Dendritic cell treated with granulocyte-macrophage colony-stimulating factor and Interleukin-4, amounts not matched to agents 40 ng/mL and 50 ng/mL, for 4 days (primary cell): ENCODE measurements at regions not wholly inside any gene's neighbourhood (a gene's known extent, or its start where the extent isn't known, plus 50 kb on each side); places are given as distances from the start of the nearest gene placed in this dataset.

Experiments
- H3K27ac Mint-ChIP-seq: one replicate; pipeline ENCODE4 v1.8.0; 2022; ENCODE audit warnings: mild to moderate bottlenecking, mixed read lengths
- H3K27me3 Mint-ChIP-seq: one replicate; pipeline ENCODE4 v1.8.0; 2022; ENCODE audit warnings: mild to moderate bottlenecking, mixed read lengths
- H3K36me3 Mint-ChIP-seq: one replicate; pipeline ENCODE4 v1.8.0; 2022; ENCODE audit warnings: low read depth, mixed read lengths
- H3K4me1 Mint-ChIP-seq: one replicate; pipeline ENCODE4 v1.8.0; 2022; ENCODE audit warnings: low read depth, mixed read lengths
- H3K4me3 Mint-ChIP-seq: one replicate; pipeline ENCODE4 v1.8.0; 2022; ENCODE audit warnings: mild to moderate bottlenecking, moderate library complexity, mixed read lengths
- H3K9me3 Mint-ChIP-seq: one replicate; pipeline ENCODE4 v1.8.0; 2022; ENCODE audit warnings: mixed read lengths
- intact Hi-C: fragments of 100-400 bp; cut with micrococcal nuclease; formaldehyde crosslinking; loops from one replicate; pipeline ENCODE4 v1.15.0; 2022

DNA sequence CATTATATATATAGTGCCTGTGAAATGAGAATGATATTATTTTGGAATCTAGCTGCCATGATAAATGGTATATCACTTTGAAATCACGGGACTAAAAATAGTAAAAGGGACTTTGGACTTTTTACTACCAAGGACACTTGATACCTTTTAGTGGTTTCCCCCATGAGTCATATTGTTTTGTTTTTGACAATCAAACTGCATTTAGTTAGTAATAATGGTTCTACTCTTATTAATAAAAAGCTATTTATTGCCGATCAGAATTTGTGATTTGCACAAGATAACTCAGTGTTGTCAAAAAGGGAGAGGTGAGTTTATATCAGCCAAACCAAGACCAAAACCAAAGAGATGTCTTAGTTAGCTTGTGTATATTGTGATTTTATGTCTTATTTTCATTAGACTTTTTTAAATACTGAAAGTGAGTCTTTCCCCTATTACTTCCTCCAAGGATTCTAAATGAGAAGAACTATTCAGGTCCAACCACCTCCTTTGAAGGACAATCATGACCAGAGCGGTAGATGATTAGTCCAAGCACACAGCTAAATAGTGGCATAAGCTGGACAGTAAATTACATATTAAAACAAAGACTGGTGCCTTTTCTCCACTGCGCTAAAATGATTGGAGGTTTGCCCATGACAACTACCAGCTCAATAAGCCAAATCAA, 281.7 kb upstream of the ESRRG start:
- Mint-ChIP-seq H3K27me3 (no peaks in the 10 kb centered on the region), H3K27ac (no peak overlapping the region), H3K4me1 (no peaks in the 10 kb centered on the region), H3K36me3 (no peaks in the 10 kb centered on the region), H3K4me3 (no peak overlapping the region), H3K9me3 (no peaks in the 10 kb centered on the region)
- intact Hi-C loops, result no loop called here

DNA sequence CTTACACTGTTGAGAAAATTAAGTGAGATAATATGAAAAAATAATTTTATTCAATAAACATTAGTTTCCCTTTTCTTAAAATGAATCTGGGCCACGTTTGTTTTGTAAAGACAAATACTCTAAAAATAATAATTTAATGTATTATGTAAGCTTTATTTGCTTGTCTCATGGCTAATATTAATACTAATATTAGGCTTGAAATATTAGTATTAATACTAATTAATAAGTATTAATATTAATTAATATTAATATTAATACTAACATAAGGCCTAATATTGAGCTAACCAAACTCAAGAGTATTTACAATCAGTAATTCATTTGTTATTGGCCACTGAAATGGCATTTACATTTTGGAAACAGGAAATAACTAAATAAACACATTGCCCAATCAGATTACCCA, 280.1 kb upstream of the ESRRG start:
- H3K36me3 Mint-ChIP-seq, result no peaks in the 10 kb centered on the region
- H3K4me1 Mint-ChIP-seq, result no peaks in the 10 kb centered on the region
- H3K27ac Mint-ChIP-seq, result no peak overlapping the region
- intact Hi-C loops, result no loop called here
- H3K9me3 Mint-ChIP-seq, result no peaks in the 10 kb centered on the region
- H3K4me3 Mint-ChIP-seq, result no peak overlapping the region
- H3K27me3 Mint-ChIP-seq, result no peaks in the 10 kb centered on the region

DNA sequence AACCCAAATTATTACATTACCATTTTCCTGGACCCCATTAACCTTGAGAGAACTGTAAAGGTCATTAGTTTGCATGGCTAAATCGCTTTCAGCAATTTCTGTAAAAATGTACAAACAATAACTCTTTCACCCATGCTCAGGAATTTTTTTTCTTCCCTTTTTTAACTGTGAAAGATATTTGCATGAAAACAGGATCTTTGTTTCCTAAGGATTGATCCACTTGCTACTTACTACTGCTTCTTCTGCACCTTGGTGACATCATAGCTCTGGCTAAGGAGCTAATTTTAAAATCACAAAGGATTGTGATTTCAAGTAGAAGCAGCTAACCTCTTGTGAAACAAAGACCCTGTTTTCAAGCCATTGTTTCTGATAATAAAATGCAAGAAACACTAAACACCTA, 274.6 kb upstream of the ESRRG start:
- intact Hi-C loops, result no loop called here
- no peaks in the 10 kb centered on the region for H3K36me3 Mint-ChIP-seq
- H3K27me3 Mint-ChIP-seq, result no peaks in the 10 kb centered on the region
- H3K4me1 Mint-ChIP-seq, result no peaks in the 10 kb centered on the region
- H3K4me3 Mint-ChIP-seq, result no peak overlapping the region
- no peaks in the 10 kb centered on the region for H3K9me3 Mint-ChIP-seq
- no peak overlapping the region for H3K27ac Mint-ChIP-seq

DNA sequence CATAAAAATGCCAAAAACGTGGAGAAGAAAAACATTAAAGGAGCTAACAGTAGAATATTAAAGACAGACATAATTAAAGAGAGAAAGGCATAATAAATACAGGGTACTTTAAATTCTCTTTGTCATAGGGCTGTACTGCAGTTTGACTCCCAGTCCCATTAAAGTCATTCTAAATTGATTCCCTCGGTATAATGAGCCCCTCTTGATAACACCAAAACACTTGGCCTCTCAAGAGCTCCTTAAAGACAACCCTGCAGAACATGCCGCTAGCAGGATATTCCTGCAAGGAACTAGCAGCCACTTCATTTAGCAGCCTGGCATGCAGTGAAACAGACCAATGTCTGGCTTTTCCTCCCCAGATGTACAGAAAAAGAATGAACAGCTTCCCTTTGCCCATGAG, 273.8 kb upstream of the ESRRG start:
- Mint-ChIP-seq H3K27me3 (no peaks in the 10 kb centered on the region), H3K4me1 (no peaks in the 10 kb centered on the region), H3K4me3 (no peak overlapping the region), H3K9me3 (no peaks in the 10 kb centered on the region), H3K27ac (no peak overlapping the region), H3K36me3 (no peaks in the 10 kb centered on the region)
- intact Hi-C loops, result no loop called here

DNA sequence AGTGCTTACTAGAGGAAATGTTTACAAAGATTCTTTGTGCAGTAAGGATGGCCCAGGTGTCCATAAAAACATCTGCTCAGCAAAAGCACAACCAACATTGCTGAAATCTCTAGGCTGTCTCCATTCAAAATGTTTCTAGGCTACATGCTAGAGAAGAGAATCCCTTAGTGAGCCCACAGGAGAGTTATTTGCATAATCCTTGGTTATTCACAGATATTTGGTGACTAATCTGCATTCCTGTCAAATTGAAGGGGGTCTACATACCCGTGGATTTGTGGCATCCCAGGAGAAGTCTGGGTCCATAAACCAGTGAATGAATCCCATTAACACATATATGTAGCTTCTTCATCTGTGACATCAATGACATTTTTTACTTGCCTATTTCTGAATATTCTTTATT, 261.3 kb upstream of the ESRRG start:
- intact Hi-C loops, result no loop called here
- Mint-ChIP-seq H3K4me1 (no peaks in the 10 kb centered on the region), H3K4me3 (no peak overlapping the region), H3K27ac (no peak overlapping the region), H3K36me3 (no peaks in the 10 kb centered on the region), H3K27me3 (no peaks in the 10 kb centered on the region), H3K9me3 (peaks cover 13% of the 10 kb centered on the region)

DNA sequence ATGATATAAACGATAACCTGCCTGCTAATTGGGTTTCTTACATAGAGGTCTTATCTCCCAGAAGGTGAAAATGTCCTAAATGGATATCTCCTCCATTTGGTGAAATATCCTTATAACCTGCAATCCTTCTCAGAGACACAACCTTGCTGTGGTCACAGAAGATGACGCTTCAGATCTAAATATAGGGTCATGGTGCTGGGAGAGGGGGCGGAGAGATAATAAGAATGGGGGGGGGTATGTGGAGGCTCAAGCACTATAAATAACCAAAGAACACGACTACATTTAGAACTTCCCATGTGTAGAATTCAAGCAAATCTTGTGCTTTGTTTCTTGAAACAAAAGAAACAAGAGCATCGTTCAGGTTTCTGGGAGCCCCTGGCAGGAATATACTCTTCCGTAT, 260.6 kb upstream of the ESRRG start:
- Mint-ChIP-seq H3K36me3 (no peaks in the 10 kb centered on the region), H3K4me3 (no peak overlapping the region), H3K27ac (no peak overlapping the region), H3K27me3 (no peaks in the 10 kb centered on the region), H3K9me3 (peaks cover 13% of the 10 kb centered on the region), H3K4me1 (no peaks in the 10 kb centered on the region)
- intact Hi-C loops, result no loop called here

DNA sequence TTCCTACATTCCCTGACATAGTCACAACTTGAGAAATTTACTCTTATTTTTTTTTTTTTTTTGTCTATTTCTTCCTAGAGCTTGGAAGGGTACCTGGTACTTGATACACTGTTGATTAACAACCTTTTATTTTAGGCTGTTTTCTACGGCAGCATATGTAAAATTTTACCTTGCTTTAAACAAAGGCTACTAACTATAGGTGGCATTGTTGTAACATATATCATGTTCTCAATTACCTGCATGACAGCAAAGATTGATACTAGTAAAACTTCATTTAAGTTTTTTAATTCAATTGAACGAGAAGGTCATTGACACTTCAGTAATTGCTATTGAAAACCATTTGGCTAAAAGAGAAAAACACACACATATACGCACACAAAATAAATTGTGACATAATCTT, 238.3 kb upstream of the ESRRG start:
- no peaks in the 10 kb centered on the region for H3K9me3 Mint-ChIP-seq
- H3K4me3 Mint-ChIP-seq, result no peak overlapping the region
- H3K36me3 Mint-ChIP-seq, result no peaks in the 10 kb centered on the region
- H3K27ac Mint-ChIP-seq, result no peak overlapping the region
- no peaks in the 10 kb centered on the region for H3K27me3 Mint-ChIP-seq
- H3K4me1 Mint-ChIP-seq, result no peaks in the 10 kb centered on the region
- intact Hi-C loops, result no loop called here

DNA sequence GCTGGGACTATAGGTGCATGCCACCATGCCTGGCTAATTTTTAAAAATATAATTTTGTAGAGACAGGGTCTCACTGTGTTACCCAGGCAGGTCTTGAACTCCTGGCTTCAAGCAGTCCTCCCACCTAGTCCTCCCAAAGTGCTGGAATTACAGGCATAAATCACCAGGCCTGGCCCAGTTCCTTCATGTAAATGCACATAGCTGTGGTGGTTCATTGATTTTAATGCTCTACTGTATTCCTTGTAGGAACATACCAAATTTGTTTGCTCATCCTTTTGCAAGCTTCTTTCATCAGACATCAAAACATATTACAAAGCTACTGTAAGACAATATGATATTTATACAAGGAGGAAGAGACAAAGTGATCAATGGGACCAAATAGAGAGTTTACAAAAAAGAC, 237.5 kb upstream of the ESRRG start:
- Mint-ChIP-seq H3K27ac (no peak overlapping the region), H3K27me3 (no peaks in the 10 kb centered on the region), H3K4me1 (no peaks in the 10 kb centered on the region), H3K4me3 (no peak overlapping the region), H3K36me3 (no peaks in the 10 kb centered on the region), H3K9me3 (no peaks in the 10 kb centered on the region)
- intact Hi-C loops, result no loop called here

DNA sequence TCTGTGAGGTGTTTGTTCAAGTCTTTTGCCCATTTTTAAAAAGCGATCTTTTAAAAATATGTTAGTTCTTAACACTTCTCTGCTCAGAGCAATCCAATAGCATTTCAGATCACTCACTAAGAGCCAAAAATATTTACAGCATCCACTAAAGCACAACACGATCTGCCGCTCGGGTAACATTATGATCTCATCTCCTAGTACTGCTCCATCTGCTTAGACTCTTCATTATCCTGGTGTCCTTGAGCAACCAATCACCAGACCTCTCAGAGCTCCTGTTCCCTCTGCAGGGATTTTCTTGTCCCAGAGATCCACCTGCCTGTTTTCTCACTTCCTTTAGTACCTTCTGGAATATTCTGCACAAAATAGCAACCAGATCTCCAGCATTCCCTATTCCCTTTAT, 235.3 kb upstream of the ESRRG start:
- Mint-ChIP-seq H3K4me1 (no peaks in the 10 kb centered on the region), H3K27ac (no peak overlapping the region), H3K9me3 (no peaks in the 10 kb centered on the region), H3K4me3 (no peak overlapping the region), H3K27me3 (no peaks in the 10 kb centered on the region), H3K36me3 (no peaks in the 10 kb centered on the region)
- intact Hi-C loops, result no loop called here

DNA sequence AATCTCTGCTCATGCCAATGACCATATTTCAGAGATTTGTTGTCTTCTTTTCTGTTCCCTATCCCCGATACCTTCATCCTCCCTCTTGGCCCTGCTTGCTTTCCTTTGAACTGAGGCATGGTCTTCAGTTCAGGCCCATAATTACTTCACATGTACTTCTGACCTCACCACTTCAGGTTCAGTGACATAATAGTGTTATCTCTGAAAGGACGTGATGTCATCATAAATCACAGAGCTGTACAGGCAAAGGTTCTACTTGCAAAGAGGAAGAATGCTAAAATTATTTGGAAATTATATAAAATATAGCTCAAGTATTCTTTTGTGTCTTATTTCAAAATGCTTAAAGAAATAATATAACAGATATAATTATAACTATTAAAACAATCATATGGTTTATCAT, 230.3 kb upstream of the ESRRG start:
- no peak overlapping the region for H3K4me3 Mint-ChIP-seq
- H3K9me3 Mint-ChIP-seq, result no peaks in the 10 kb centered on the region
- intact Hi-C loops, result no loop called here
- H3K4me1 Mint-ChIP-seq, result no peaks in the 10 kb centered on the region
- H3K27me3 Mint-ChIP-seq, result no peaks in the 10 kb centered on the region
- no peak overlapping the region for H3K27ac Mint-ChIP-seq
- H3K36me3 Mint-ChIP-seq, result no peaks in the 10 kb centered on the region

DNA sequence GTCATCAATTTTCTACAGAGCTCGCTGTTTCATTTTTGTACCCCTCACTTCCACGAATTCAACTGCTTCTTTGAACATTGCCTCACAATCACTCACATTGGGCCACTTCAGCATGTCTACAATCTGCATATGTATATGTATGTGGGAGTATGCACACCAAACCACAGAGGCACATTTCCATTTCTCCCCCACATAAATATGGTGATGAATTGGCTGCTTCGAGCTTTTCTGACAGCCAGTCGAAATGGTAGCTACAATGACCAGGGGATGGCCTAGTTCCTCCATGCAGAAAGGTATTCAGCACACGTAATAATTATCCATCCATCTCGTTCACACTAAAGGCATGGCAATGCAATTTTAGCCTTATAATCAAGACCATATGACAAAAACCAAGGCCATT, 229.6 kb upstream of the ESRRG start:
- Mint-ChIP-seq H3K9me3 (no peaks in the 10 kb centered on the region), H3K36me3 (no peaks in the 10 kb centered on the region), H3K4me1 (no peaks in the 10 kb centered on the region), H3K27me3 (no peaks in the 10 kb centered on the region), H3K4me3 (no peak overlapping the region), H3K27ac (no peak overlapping the region)
- intact Hi-C loops, result no loop called here

DNA sequence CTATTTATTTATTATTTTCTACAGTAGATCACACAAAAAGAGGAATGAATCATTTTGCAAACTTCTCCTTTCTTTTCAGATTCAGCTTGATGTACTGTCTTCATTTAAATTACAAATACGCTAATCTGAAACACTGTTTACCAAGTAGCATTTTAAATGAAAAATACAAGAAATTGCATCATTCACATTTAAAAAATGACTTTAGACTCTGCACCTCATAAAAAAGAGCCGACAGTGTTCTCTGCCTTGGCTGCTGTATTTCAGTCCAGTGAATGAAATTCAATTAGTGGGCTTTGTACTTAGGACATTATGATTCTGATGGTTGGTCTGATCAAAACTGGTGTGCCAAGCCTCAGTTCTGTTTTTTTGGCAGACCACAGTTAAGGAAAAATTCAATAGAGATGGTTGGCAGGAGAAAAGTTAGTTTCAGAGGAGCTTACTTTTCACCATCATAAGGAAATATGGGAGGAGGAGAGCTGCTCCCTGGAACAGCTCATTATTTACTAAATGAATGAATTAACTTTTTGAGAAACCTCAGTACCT, 222.4 kb upstream of the ESRRG start:
- H3K4me1 Mint-ChIP-seq, result no peaks in the 10 kb centered on the region

DNA sequence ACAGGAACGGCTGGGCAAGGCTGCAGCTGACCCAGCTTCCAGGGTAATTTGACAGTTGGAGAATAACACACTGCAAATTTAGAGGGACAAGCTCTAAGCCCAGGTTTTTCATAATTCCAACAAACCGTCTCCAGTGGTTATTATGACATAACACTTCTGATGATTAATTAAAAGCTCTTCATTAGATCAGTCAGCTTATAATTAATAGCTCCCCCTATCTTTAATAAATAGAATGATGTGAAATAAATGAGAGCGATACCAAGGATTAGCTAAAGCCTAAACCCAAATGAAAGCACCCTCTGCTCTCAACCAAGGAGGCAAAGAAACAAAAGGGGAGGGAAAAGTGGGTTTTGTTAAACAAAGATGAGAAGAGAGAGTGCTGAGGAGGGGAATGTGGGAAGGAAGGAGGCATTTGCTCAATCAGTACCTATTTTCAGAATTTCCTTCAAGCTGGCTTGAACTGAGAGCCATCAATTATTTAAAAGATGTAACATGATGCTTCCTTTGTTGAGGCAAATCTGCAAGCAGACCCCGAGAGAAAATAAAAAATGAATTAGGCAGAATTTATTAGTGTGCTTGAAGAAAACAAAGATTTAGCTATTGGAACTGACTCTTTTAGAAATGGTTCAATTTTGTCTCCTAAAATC, 221.8 kb upstream of the ESRRG start:
- no peaks in the 10 kb centered on the region for H3K9me3 Mint-ChIP-seq
- no peak overlapping the region for H3K4me3 Mint-ChIP-seq
- H3K27ac Mint-ChIP-seq, result no peak overlapping the region
- intact Hi-C loops, result no loop called here
- no peaks in the 10 kb centered on the region for H3K4me1 Mint-ChIP-seq
- no peaks in the 10 kb centered on the region for H3K27me3 Mint-ChIP-seq
- H3K36me3 Mint-ChIP-seq, result no peaks in the 10 kb centered on the region

More for the DNA sequence above, 222.4 kb upstream of the ESRRG start:
- intact Hi-C loops, result no loop called here
- Mint-ChIP-seq H3K36me3 (no peaks in the 10 kb centered on the region), H3K9me3 (no peaks in the 10 kb centered on the region), H3K27ac (no peak overlapping the region), H3K27me3 (no peaks in the 10 kb centered on the region), H3K4me3 (no peak overlapping the region)

DNA sequence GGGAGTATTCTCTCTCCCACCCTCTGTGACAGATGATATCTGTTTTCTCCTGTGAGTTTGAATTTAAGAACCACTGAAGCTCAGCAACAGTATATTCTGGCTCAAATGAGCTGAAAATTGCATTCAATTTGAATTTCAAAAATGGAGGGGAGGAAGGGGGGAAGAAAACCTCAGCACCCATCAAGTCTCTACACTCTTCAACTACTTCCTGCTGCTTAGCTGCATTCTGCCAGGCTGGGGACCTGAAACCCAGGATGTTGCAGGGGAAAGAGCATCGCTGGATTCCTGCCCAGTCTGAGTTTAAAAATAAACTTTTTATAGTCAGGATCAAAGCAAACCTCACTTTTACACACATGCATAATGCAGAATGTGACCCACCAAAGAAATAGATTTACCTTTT, 214.3 kb upstream of the ESRRG start:
- no peaks in the 10 kb centered on the region for H3K27me3 Mint-ChIP-seq
- H3K4me1 Mint-ChIP-seq, result no peaks in the 10 kb centered on the region
- H3K9me3 Mint-ChIP-seq, result no peaks in the 10 kb centered on the region
- H3K4me3 Mint-ChIP-seq, result no peak overlapping the region
- intact Hi-C loops, result no loop called here
- no peak overlapping the region for H3K27ac Mint-ChIP-seq
- H3K36me3 Mint-ChIP-seq, result no peaks in the 10 kb centered on the region

DNA sequence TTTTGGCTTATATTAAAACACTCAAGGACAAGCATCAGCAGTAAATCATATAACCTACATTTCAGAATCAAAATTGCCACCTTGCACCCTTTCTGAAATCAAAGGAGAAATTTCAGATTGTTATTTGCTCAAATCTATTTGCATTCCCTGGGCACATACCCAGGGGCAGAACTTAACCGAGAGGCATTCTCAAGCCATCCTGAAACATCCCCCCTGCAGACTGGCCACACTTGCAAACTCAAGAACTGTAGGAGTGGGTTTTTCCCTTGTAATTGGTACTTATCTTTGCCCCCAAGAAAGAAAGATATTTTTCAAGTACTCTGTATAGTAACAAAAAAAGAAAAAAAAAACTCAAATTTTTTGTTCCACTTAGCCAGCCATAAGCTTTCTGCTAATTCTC, 213.6 kb upstream of the ESRRG start:
- Mint-ChIP-seq H3K36me3 (no peaks in the 10 kb centered on the region), H3K27ac (no peak overlapping the region), H3K4me3 (no peak overlapping the region), H3K9me3 (no peaks in the 10 kb centered on the region), H3K4me1 (no peaks in the 10 kb centered on the region), H3K27me3 (no peaks in the 10 kb centered on the region)
- intact Hi-C loops, result no loop called here
